Gastroesophageal sphincter (tissue), 3 donors: ENCODE measurements at regions not wholly inside any gene's neighbourhood (a gene's known extent, or its start where the extent isn't known, plus 50 kb on each side); places are given as distances from the start of the nearest gene placed in this dataset.

Experiments used
- EP300 ChIP-seq: sonication (generic); formaldehyde crosslinking; IDR thresholded peaks from one replicate; pipeline ENCODE4 v1.6.1; 2017; ENCODE audit warnings: antibody characterized with exemption, mild to moderate bottlenecking
- POLR2A ChIP-seq, 2 donors: fragments of 450-650 bp; IDR thresholded peaks; one replicate each; pipeline ENCODE4 v1.6.1; 2017; ENCODE audit warnings: antibody characterized with exemption in 2 of 2, mild to moderate bottlenecking in 2 of 2, moderate library complexity in 1 of 2
- TF ChIP-seq, protein P1 (sequence below), 4 experiments: fragments of 200-600 bp in 2 of 4; fragments of 450-650 bp in 2 of 4; sonication (generic) in 1 of 4; IDR thresholded peaks; one replicate each; pipeline ENCODE4 v1.5.1; 2017 to 2019; ENCODE audit warnings: antibody characterized with exemption in 4 of 4, mild to moderate bottlenecking in 2 of 4, moderate library complexity in 2 of 4

DNA sequence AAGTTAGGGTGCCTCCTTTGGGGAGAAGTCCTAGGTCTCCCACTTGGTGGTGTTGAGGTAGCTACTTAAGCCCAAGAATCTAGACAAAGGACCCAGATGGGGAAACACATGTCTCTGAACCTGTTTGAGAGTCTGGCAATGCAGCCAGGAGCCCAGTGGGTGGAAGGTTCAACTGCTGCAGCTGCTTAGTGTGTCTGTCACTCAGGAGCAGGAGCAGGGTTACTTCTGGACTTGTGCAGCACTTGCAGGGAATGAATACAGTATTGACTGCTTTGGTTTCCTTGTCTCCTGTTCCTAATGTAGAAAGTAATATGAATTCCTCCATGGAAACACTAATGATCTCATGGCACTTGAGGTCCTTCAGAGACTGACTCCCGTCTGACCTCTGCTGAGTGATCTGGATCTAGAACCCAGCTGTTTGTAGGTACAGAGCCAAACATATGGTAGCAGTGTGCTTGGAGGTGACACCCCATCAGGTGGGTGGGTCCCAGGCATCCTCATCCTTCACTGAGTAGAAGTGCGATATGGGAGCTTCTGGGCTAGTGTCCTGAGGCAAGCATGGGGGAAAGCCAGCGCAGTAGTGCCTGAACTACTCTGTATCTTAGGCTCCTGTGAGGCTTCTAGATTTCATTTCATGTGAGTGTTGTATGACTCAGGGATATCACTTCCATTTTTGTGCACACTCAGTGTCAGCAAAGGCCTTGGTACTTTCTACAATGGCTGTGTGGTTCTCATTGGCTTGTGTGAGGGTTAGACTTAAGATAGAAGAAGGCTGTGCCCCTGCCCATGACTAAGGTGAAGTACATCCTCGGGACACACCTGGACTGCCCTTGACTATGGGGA lies 85.0 kb upstream of the WDR1 start:
- TF ChIP-seq POLR2A (IDR thresholded peaks at IDR 0.05) (no peak), EP300 (no peak)
- TF ChIP-seq, protein P1, sequence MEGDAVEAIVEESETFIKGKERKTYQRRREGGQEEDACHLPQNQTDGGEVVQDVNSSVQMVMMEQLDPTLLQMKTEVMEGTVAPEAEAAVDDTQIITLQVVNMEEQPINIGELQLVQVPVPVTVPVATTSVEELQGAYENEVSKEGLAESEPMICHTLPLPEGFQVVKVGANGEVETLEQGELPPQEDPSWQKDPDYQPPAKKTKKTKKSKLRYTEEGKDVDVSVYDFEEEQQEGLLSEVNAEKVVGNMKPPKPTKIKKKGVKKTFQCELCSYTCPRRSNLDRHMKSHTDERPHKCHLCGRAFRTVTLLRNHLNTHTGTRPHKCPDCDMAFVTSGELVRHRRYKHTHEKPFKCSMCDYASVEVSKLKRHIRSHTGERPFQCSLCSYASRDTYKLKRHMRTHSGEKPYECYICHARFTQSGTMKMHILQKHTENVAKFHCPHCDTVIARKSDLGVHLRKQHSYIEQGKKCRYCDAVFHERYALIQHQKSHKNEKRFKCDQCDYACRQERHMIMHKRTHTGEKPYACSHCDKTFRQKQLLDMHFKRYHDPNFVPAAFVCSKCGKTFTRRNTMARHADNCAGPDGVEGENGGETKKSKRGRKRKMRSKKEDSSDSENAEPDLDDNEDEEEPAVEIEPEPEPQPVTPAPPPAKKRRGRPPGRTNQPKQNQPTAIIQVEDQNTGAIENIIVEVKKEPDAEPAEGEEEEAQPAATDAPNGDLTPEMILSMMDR (IDR thresholded peaks at IDR 0.05): no peak
